GM18505 (cell line): ENCODE measurements at regions not wholly inside any gene's neighbourhood (a gene's known extent, or its start where the extent isn't known, plus 50 kb on each side); places are given as distances from the start of the nearest gene placed in this dataset.

Source experiments
- ATAC-seq: cut with Tn5 transposase; IDR thresholded peaks from one replicate; pipeline ENCODE4 v1.9.1; 2021; ENCODE audit not compliant: unreplicated experiment
- POLR2A ChIP-seq: IDR thresholded peaks from 4 replicates; pipeline ENCODE4 v1.6.1; 2011; ENCODE audit warnings: borderline replicate concordance; ENCODE audit not compliant: insufficient read depth, insufficient read length; ENCODE audit errors: extremely low read depth

DNA sequence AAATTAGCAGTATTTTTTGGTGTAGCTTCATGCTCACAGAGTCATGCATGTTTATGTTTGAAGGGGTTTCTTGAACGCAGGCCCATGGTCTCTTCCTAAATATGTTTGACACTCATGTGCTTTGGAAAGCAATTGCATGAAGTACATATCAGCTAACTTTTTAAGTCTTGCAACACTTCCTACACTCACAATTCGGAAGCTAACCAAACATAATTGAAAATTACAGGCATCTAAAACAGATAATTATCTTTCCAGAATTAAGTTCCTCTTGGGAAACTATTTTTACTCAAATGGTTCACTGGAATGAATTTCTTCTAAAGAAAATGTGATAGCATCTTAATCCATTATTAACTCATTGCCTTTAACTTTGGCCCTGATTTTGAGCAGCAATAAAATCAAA, 438.9 kb downstream of the RAP2B start:
- ATAC-seq, result no peak
- no peak for TF ChIP-seq POLR2A

- TF ChIP-seq POLR2A, result no peak
- ATAC-seq, result no peak
Measured at GRCh38 chr3:153601374-153601853, 439.4 kb downstream of the RAP2B start.

DNA sequence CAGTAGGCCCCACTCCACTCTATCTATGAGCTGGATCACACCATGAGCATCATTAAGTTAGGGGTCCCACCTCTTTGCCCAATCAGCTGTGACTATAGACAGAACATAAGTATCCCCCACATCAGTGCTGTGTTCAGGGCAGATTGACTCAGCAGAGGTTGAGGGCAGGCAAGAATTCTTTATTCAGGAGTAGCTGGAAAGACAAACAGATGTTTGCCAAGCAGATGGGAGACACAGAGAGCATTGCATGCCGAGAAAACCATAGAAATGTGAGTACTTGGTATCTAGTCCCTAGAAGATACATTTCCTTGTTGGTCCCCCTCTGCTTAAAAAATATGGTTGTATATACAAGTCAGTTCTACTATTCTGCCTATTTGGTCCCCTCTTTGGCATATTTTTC, 440.8 kb downstream of the RAP2B start:
- no peak for TF ChIP-seq POLR2A
- no peak for ATAC-seq

- no peak for ATAC-seq
Measured at GRCh38 chr3:153614140-153614539, 452.1 kb downstream of the RAP2B start.

DNA sequence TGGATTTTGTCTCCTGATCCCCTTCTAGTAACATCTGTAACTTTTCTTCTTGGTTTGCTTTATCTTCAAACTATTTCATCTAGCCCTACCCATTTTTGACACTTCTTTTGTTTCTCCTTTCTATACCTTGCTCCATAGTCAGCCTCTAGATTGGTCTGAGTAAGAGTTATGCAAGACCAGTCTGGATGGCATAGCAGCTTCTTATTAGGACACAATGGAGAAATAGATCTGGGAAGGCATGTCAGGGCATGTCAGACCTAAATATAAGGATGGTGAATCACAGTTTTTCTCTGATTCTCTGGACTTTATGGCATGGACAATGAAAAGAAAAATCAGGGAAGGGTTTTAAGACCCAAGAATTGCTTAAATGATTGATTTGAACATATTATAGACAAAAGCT, 452.5 kb downstream of the RAP2B start:
- ATAC-seq, result no peak
- no peak for TF ChIP-seq POLR2A

More at GRCh38 chr3:153614140-153614539, 452.1 kb downstream of the RAP2B start:
- no peak for TF ChIP-seq POLR2A

DNA sequence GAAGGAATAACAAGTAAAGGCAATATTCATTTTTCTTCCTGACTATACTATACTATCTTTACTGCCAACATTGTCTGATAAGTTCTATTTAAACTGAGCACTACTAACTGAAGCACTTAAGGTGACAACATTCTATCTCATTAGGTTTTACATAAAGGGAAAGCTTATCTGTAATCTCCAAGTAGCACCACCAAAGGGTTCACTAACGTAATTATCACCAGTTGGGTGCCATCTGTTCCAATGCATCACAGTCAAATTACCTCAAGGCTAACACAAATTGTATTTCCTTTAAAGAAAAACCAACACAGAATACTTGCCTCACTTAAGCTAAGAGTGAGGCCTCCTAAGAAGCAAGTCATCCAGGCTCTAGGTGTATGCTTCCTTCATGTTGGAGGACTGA, 453.8 kb downstream of the RAP2B start:
- ATAC-seq, result no peak

DNA sequence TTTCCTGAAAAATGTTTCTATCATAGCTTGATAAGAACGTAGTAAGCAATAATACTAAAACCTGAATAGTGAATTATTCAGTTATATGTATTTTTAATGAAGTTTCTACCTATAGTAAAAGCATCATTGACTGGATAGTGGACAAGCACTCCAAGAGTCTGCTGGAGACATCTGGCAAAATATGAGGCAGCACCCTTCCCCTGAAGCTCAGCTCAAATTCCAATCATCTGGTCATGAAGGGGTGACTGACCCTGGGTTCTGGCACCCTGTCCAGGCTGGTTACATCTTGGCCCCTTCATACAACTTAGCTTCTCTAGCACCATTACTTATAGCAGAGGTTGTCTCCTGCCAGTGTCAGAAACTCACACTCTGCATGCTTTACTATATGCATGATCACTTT, 455.4 kb downstream of the RAP2B start:
- no peak for TF ChIP-seq POLR2A

More for the DNA sequence above, 453.8 kb downstream of the RAP2B start:
- TF ChIP-seq POLR2A, result no peak

GRCh38 chr3:153618176-153618575, 456.1 kb downstream of the RAP2B start:
- no peak for ATAC-seq
- TF ChIP-seq POLR2A, result no peak

More for the DNA sequence above, 455.4 kb downstream of the RAP2B start:
- ATAC-seq, result no peak

- ATAC-seq, result no peak
- no peak for TF ChIP-seq POLR2A
Measured at GRCh38 chr3:153619268-153619667, 457.2 kb downstream of the RAP2B start.

DNA sequence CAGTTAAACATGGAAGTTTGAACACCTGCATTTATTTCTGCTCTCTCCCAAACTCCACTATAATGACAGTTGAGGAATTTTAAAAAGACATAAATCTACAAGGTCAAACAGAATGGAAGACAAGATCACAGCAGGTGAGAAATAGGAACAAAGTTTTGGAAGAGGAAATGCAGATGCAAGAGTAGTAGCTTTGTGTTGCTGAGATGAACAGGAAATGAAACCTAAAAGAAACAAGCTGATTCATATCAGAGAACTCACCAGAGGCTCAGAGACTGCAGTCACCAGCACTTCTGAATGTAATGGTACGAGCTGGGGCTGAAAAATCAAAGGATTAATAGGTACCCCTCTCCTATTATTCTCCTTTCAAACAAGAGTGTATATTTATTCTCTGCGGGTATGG, 459.9 kb downstream of the RAP2B start:
- peak; percentile 98 for ATAC-seq

DNA sequence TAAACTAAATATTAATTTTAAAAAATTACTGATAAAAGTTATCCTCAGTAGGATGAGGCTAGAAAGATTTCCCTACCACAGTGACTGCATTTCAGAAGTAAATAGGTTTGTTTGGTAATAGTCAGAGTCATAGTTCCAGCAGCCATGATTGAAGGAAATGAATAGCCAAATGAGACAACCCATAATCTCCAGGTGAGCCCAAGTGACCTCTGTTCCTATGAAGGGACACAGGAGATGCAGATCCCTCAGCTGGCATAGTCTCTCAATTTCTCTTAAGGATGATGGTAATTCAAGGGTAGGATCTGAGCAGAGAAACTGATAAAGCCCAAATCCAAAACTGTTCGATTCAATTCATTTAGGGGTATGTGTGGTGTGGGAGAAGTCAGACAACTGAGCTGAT, 461.8 kb downstream of the RAP2B start:
- no peak for TF ChIP-seq POLR2A

More for the DNA sequence above, 459.9 kb downstream of the RAP2B start:
- no peak for TF ChIP-seq POLR2A

DNA sequence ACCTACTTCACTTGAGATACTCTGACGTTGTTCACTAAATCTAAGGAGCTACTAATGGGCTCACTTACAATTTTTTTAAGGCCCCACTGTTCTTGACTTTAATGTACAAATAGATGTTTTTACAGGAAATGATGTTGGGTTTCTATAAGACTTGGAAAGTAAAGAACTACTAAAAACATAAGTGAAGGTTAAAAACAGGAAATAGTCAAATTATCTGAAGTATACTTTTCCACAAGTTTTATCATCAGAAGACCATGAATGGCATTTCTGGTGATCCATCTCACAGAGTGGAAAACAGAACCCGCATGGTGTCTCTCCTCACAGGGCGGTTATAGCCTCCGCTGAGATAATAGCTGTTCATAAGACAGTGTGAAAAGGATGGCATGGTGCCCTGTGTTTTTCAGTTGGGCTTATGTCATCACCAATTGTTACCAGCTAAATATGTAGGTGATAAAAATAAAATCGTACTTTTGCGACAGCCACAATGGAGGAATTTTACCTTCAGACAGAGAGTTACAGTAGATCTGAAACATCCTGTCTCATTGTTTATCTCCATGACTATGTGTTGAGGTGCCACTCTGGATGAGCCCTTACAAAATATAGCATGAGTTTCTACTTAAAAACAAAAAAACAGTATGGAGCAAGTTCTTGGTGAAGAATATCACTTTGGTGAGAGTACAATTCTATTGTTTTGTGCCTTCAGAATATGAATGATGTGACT, 462.4 kb downstream of the RAP2B start:
- ATAC-seq, result no peak
- no peak for TF ChIP-seq POLR2A

More for the DNA sequence above, 461.8 kb downstream of the RAP2B start:
- no peak for ATAC-seq

DNA sequence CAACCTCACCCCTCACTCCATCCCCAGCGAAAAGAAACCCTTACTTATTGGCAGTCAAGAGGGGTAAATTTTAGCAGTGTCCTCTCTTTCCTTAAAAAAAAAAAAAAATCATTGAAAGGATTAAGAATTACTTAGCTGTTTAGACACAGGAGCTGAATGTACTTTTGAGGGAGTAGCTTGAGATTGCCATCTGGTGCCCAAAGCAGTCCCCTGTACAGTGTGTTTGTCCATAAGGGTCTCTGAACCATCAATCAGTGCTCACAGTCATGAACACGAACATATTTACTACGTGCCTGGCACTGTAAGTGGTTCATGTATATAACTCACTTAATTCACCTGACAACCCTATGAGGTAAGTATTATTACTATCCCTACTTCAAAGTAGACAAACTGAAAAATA, 463.5 kb downstream of the RAP2B start:
- TF ChIP-seq POLR2A, result no peak
- no peak for ATAC-seq

- TF ChIP-seq POLR2A, result no peak
- no peak for ATAC-seq
Measured at GRCh38 chr3:153626158-153626557, 464.1 kb downstream of the RAP2B start.
